B cell (primary cell): ENCODE measurements at regions not wholly inside any gene's neighbourhood (a gene's known extent, or its start where the extent isn't known, plus 50 kb on each side); places are given as distances from the start of the nearest gene placed in this dataset.

Experiments used
- ATAC-seq: fragments of 200-7000 bp; cut with Tn5 transposase; one replicate; pipeline ENCODE4 v1.10.0; 2021; ENCODE audit warnings: low read depth, mild to moderate bottlenecking, moderate number of reproducible peaks, moderate library complexity
- CTCF ChIA-PET: fragments of 350-600 bp; sonication (Branson Sonifier 250); formaldehyde crosslinking; loops from one replicate; lab custom pipeline; 2021; ENCODE audit warnings: antibody characterized with exemption, inconsistent platforms; lab: Charles Lee
- POLR2A ChIA-PET: fragments of 350-600 bp; sonication (Branson Sonifier 250); formaldehyde crosslinking; loops from one replicate; lab custom pipeline; 2021; ENCODE audit warnings: antibody characterized with exemption; lab: Charles Lee
- DNase-seq: peaks from one replicate; pipeline ENCODE4 v3.0.0; 2013
- H2AFZ ChIP-seq: 2 replicates; pipeline ENCODE4 v1.6.1; 2012; ENCODE audit warnings: mild to moderate bottlenecking, low read depth, low read length; ENCODE audit not compliant: insufficient read depth, poor library complexity, severe bottlenecking
- H3K27ac ChIP-seq, 2 donors: 1 replicate in 1 of 2; 2 replicates in 1 of 2; pipeline ENCODE4 v1.5.1; 2012 to 2013; ENCODE audit warnings: low read length in 2 of 2, mild to moderate bottlenecking in 2 of 2, moderate library complexity in 1 of 2
- H3K27me3 ChIP-seq, 4 experiments: fragments of 200-600 bp in 1 of 4; sonication (generic) in 1 of 4; replicated peaks in 1 of 4; 1 replicate in 2 of 4; 2 replicates in 2 of 4; pipeline versions ENCODE4 v1.6.1 to v1.7.0; 2013 to 2016; ENCODE audit warnings: low read length in 3 of 4, mild to moderate bottlenecking in 2 of 4, mixed read lengths in 1 of 4, moderate library complexity in 1 of 4; ENCODE audit not compliant: insufficient read depth in 4 of 4, control insufficient read depth in 3 of 4; ENCODE audit errors: control extremely low read depth in 1 of 4
- H3K36me3 ChIP-seq, 2 experiments: replicated peaks in 1 of 2; 1 replicate in 1 of 2; 2 replicates in 1 of 2; pipeline versions ENCODE4 v1.6.1 to v1.7.1; 2013; ENCODE audit warnings: low read length in 1 of 2; ENCODE audit not compliant: insufficient read depth in 2 of 2, control insufficient read depth in 1 of 2; ENCODE audit errors: control extremely low read depth in 1 of 2, extremely low read depth in 1 of 2
- H3K4me1 ChIP-seq, 2 donors: fragments of 200-600 bp in 1 of 2; sonication (generic) in 1 of 2; 1 replicate in 1 of 2; 2 replicates in 1 of 2; pipeline versions ENCODE4 v1.5.1 to v1.6.1; 2013 to 2017; ENCODE audit warnings: low read length in 2 of 2; ENCODE audit not compliant: control insufficient read depth in 2 of 2, insufficient read depth in 2 of 2
- H3K4me2 ChIP-seq: replicated peaks from 2 replicates; pipeline ENCODE3; 2012; ENCODE audit warnings: mild to moderate bottlenecking, low read depth, low read length; ENCODE audit not compliant: poor library complexity, severe bottlenecking
- H3K4me3 ChIP-seq, 5 experiments: fragments of 200-600 bp in 1 of 5; sonication (generic) in 1 of 5; 1 replicate in 3 of 5; 2 replicates in 2 of 5; pipeline versions ENCODE4 v1.5.1 to v1.7.0; 2011 to 2016; ENCODE audit warnings: low read length in 4 of 5, mild to moderate bottlenecking in 4 of 5, low read depth in 2 of 5, control low read depth in 1 of 5, moderate library complexity in 1 of 5; ENCODE audit not compliant: insufficient read depth in 1 of 5; ENCODE audit errors: control extremely low read depth in 1 of 5, extremely low read depth in 1 of 5
- H3K79me2 ChIP-seq: fragments of 200-600 bp; sonication (generic); one replicate; pipeline ENCODE4 v1.6.0; 2016; ENCODE audit warnings: low read length; ENCODE audit not compliant: control insufficient read depth, insufficient read depth
- H3K9ac ChIP-seq: fragments of 200-600 bp; sonication (generic); 2 replicates; pipeline ENCODE4 v1.6.1; 2017; ENCODE audit warnings: mild to moderate bottlenecking, low read length, moderate library complexity
- H3K9me3 ChIP-seq, 3 donors: one replicate each; pipeline versions ENCODE4 v1.6.1 to v1.7.1; 2013; ENCODE audit warnings: low read length in 2 of 3; ENCODE audit not compliant: control insufficient read depth in 2 of 3, insufficient read depth in 1 of 3; ENCODE audit errors: control extremely low read depth in 1 of 3
- H4K20me1 ChIP-seq: 2 replicates; pipeline ENCODE4 v1.6.0; 2012; ENCODE audit warnings: mild to moderate bottlenecking, low read length; ENCODE audit not compliant: insufficient read depth, control insufficient read depth, poor library complexity, severe bottlenecking
- H3K27ac Mint-ChIP-seq: one replicate; pipeline ENCODE4 v1.8.0; 2021; ENCODE audit warnings: mixed read lengths
- H3K27me3 Mint-ChIP-seq: one replicate; pipeline ENCODE4 v1.8.0; 2021; ENCODE audit warnings: mixed read lengths
- H3K4me1 Mint-ChIP-seq: one replicate; pipeline ENCODE4 v1.8.0; 2021; ENCODE audit warnings: mixed read lengths
- H3K4me3 Mint-ChIP-seq: one replicate; pipeline ENCODE4 v1.8.0; 2021; ENCODE audit warnings: mixed read lengths
- H3K9me3 Mint-ChIP-seq: one replicate; pipeline ENCODE4 v1.8.0; 2022; ENCODE audit warnings: mixed read lengths; ENCODE audit not compliant: insufficient read depth
- CTCF ChIP-seq: fragments of 200-600 bp; IDR thresholded peaks from one replicate; pipeline ENCODE4 v1.8.0; 2022; ENCODE audit warnings: antibody characterized with exemption, mild to moderate bottlenecking
- EZH2 ChIP-seq: IDR thresholded peaks from 2 replicates; pipeline ENCODE4 v1.6.1; 2012; ENCODE audit warnings: borderline replicate concordance, low read depth, mild to moderate bottlenecking, moderate library complexity, low read length; ENCODE audit not compliant: insufficient read depth, poor library complexity, severe bottlenecking
- WGBS: methylation state at CpG from one replicate; pipeline ENCODE4 v1.1.5; 2013; ENCODE audit warnings: missing lambda C conversion rate; ENCODE audit not compliant: insufficient coverage; 5-methylcytosine and 5-hydroxymethylcytosine counted together
- intact Hi-C: fragments of 100-400 bp; cut with micrococcal nuclease; formaldehyde crosslinking; loops from one replicate; pipeline ENCODE4 v1.10.0; 2022

- Mint-ChIP-seq H3K9me3 (no peaks in the 10 kb centered on the region), H3K4me1 (peaks cover 16% of the 10 kb centered on the region), H3K4me3 (no peak overlapping the region), H3K27ac (no peak overlapping the region), H3K27me3 (no peaks in the 10 kb centered on the region)
- WGBS, result 0% methylated on average over 1 of the region's 1 CpG
- no peak overlapping the region for H3K9ac ChIP-seq
- ATAC-seq, result no peak
- no peaks in the 10 kb centered on the region for H4K20me1 ChIP-seq
- no peaks in the 10 kb centered on the region for H3K36me3 ChIP-seq
- TF ChIP-seq EZH2, result no peak
- TF ChIP-seq CTCF, result no peak
- DNase-seq, result no peak
- intact Hi-C loops, result no loop called here
- CTCF ChIA-PET, result interaction anchor here (1.9 kb wide), 2 partner anchors 9 to 247 kb away, joined by 6 to 10 read pairs; no protein-coding TSS in a partner anchor
- no peak overlapping the region for H3K4me3 ChIP-seq
- H3K9me3 ChIP-seq, result no peaks in the 10 kb centered on the region
- no peak overlapping the region for H3K4me2 ChIP-seq
- POLR2A ChIA-PET, result no interaction called here
- H3K27me3 ChIP-seq, result no peaks in the 10 kb centered on the region
- no peaks in the 10 kb centered on the region for H3K79me2 ChIP-seq
- no peak overlapping the region for H3K27ac ChIP-seq
- H3K4me1 ChIP-seq, result peaks cover 19 to 23% of the 10 kb centered on the region in 2 donors
- no peak overlapping the region for H2AFZ ChIP-seq
Measured at GRCh38 chr1:108028841-108029388, 63.9 kb upstream of the VAV3 start.

- peaks cover 19 to 23% of the 10 kb centered on the region in 2 donors for H3K4me1 ChIP-seq
- no peak for DNase-seq
- intact Hi-C loops, result no loop called here
- no peak overlapping the region for H3K4me2 ChIP-seq
- Mint-ChIP-seq H3K4me3 (no peak overlapping the region), H3K27me3 (no peaks in the 10 kb centered on the region), H3K27ac (no peak overlapping the region), H3K4me1 (peaks cover 16% of the 10 kb centered on the region), H3K9me3 (no peaks in the 10 kb centered on the region)
- no peak overlapping the region for H3K4me3 ChIP-seq
- H3K9me3 ChIP-seq, result no peaks in the 10 kb centered on the region
- no peak for ATAC-seq
- ChIA-PET CTCF (no interaction called here), POLR2A (no interaction called here)
- H3K9ac ChIP-seq, result no peak overlapping the region
- no peak overlapping the region for H3K27ac ChIP-seq
- no peaks in the 10 kb centered on the region for H3K27me3 ChIP-seq
- H2AFZ ChIP-seq, result no peak overlapping the region
- TF ChIP-seq EZH2 (no peak), CTCF (no peak)
- H3K36me3 ChIP-seq, result no peaks in the 10 kb centered on the region
- 13% methylated on average over 1 of the region's 1 CpG for WGBS
- H4K20me1 ChIP-seq, result no peaks in the 10 kb centered on the region
- no peaks in the 10 kb centered on the region for H3K79me2 ChIP-seq
Measured at GRCh38 chr1:108027389-108027788, 62.4 kb upstream of the VAV3 start.
